Endodermal cell (in vitro differentiated cells): ENCODE measurements at regions not wholly inside any gene's neighbourhood (a gene's known extent, or its start where the extent isn't known, plus 50 kb on each side); places are given as distances from the start of the nearest gene placed in this dataset.

ENCODE experiments used
- DNase-seq: peaks from one replicate; pipeline ENCODE4 v3.0.0-alpha.2; 2017
- H3K27ac ChIP-seq: 2 replicates; pipeline ENCODE4 v1.5.1; 2013; ENCODE audit warnings: mild to moderate bottlenecking, low read depth, low read length, moderate library complexity
- H3K27me3 ChIP-seq: 2 replicates; pipeline ENCODE4 v1.6.1; 2013; ENCODE audit warnings: mild to moderate bottlenecking, low read length, moderate library complexity; ENCODE audit not compliant: insufficient read depth, control insufficient read depth, poor library complexity, severe bottlenecking
- H3K36me3 ChIP-seq: 2 replicates; pipeline ENCODE4 v1.7.0; 2013; ENCODE audit warnings: mild to moderate bottlenecking, low read length, moderate library complexity; ENCODE audit not compliant: control insufficient read depth, insufficient read depth
- H3K4me1 ChIP-seq: one replicate; pipeline ENCODE4 v1.7.0; 2013; ENCODE audit warnings: low read length; ENCODE audit not compliant: control insufficient read depth, insufficient read depth
- H3K4me3 ChIP-seq: 2 replicates; pipeline ENCODE4 v1.5.1; 2013; ENCODE audit warnings: mild to moderate bottlenecking, low read length, moderate library complexity
- H3K9ac ChIP-seq: 2 replicates; pipeline ENCODE4 v1.6.1; 2013; ENCODE audit warnings: mild to moderate bottlenecking, low read length, moderate library complexity; ENCODE audit not compliant: poor library complexity, severe bottlenecking; ENCODE audit errors: extremely low read depth
- H3K9me3 ChIP-seq: 2 replicates; pipeline ENCODE4 v1.6.1; 2013; ENCODE audit warnings: mild to moderate bottlenecking, low read length, moderate library complexity; ENCODE audit not compliant: control insufficient read depth
- H3K27ac Mint-ChIP-seq: 2 replicates; pipeline ENCODE4 v1.8.0; 2020; ENCODE audit warnings: mixed read lengths
- H3K27me3 Mint-ChIP-seq: 2 replicates; pipeline ENCODE4 v1.8.0; 2021; ENCODE audit warnings: mild to moderate bottlenecking, mixed read lengths; ENCODE audit not compliant: insufficient read depth
- H3K36me3 Mint-ChIP-seq: 2 replicates; pipeline ENCODE4 v1.8.0; 2020; ENCODE audit warnings: low read depth, mixed read lengths
- H3K4me1 Mint-ChIP-seq: 2 replicates; pipeline ENCODE4 v1.8.0; 2020; ENCODE audit warnings: mixed read lengths
- H3K4me3 Mint-ChIP-seq: 2 replicates; pipeline ENCODE4 v1.8.0; 2020; ENCODE audit warnings: mild to moderate bottlenecking, moderate library complexity, mixed read lengths
- H3K9me3 Mint-ChIP-seq: 2 replicates; pipeline ENCODE4 v1.8.0; 2020; ENCODE audit warnings: mild to moderate bottlenecking, mixed read lengths
- WGBS, 2 experiments: methylation state at CpG; one replicate each; pipeline versions ENCODE4 v1.1.5 to v1.1.7; 2013; ENCODE audit warnings: missing lambda C conversion rate in 2 of 2, mixed read lengths in 1 of 2; ENCODE audit not compliant: insufficient coverage in 1 of 2, insufficient read length in 1 of 2; 5-methylcytosine and 5-hydroxymethylcytosine counted together
- TF ChIP-seq, protein P1 (sequence below): fragments of 200-600 bp; sonication (generic); conservative IDR thresholded peaks from 2 replicates; pipeline ENCODE4 v1.5.0; 2021; ENCODE audit warnings: antibody characterized with exemption, mild to moderate bottlenecking

DNA sequence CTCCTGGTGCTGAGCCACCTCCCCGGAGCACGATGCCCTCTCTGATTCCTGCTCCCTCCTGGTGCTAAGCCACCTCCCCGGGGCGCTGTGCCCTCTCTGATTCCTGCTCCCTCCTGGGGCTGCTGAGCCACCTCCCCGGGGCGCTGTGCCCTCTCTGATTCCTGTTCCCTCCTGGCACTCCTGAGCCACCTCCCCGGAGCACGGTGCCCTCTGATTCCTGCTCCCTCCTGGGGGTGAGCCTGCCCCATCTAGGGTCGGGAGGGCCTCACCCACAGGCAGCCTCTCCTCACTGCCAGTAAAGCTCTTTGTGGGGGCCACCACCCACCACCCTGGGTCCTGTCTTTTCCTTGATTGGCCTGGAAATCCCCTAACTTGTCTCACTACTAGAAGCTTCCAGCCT is 327.6 kb upstream of the SFSWAP start:
- no peaks in the 10 kb centered on the region for H3K36me3 Mint-ChIP-seq
- Histone ChIP-seq H3K4me1 (no peaks in the 10 kb centered on the region), H3K27me3 (no peaks in the 10 kb centered on the region), H3K36me3 (no peaks in the 10 kb centered on the region), H3K27ac (no peak overlapping the region), H3K9me3 (no peaks in the 10 kb centered on the region), H3K4me3 (no peak overlapping the region), H3K9ac (no peak overlapping the region)
- no peak overlapping the region for H3K27ac Mint-ChIP-seq
- no peaks in the 10 kb centered on the region for H3K27me3 Mint-ChIP-seq
- DNase-seq: no peak
- H3K4me1 Mint-ChIP-seq: no peaks in the 10 kb centered on the region
- TF ChIP-seq, protein P1, sequence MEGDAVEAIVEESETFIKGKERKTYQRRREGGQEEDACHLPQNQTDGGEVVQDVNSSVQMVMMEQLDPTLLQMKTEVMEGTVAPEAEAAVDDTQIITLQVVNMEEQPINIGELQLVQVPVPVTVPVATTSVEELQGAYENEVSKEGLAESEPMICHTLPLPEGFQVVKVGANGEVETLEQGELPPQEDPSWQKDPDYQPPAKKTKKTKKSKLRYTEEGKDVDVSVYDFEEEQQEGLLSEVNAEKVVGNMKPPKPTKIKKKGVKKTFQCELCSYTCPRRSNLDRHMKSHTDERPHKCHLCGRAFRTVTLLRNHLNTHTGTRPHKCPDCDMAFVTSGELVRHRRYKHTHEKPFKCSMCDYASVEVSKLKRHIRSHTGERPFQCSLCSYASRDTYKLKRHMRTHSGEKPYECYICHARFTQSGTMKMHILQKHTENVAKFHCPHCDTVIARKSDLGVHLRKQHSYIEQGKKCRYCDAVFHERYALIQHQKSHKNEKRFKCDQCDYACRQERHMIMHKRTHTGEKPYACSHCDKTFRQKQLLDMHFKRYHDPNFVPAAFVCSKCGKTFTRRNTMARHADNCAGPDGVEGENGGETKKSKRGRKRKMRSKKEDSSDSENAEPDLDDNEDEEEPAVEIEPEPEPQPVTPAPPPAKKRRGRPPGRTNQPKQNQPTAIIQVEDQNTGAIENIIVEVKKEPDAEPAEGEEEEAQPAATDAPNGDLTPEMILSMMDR: no peak
- 88 to 90% methylated on average over 3 to 9 of the region's 9 CpGs for WGBS, 2 experiments
- H3K4me3 Mint-ChIP-seq: no peak overlapping the region
- H3K9me3 Mint-ChIP-seq: no peaks in the 10 kb centered on the region

DNA sequence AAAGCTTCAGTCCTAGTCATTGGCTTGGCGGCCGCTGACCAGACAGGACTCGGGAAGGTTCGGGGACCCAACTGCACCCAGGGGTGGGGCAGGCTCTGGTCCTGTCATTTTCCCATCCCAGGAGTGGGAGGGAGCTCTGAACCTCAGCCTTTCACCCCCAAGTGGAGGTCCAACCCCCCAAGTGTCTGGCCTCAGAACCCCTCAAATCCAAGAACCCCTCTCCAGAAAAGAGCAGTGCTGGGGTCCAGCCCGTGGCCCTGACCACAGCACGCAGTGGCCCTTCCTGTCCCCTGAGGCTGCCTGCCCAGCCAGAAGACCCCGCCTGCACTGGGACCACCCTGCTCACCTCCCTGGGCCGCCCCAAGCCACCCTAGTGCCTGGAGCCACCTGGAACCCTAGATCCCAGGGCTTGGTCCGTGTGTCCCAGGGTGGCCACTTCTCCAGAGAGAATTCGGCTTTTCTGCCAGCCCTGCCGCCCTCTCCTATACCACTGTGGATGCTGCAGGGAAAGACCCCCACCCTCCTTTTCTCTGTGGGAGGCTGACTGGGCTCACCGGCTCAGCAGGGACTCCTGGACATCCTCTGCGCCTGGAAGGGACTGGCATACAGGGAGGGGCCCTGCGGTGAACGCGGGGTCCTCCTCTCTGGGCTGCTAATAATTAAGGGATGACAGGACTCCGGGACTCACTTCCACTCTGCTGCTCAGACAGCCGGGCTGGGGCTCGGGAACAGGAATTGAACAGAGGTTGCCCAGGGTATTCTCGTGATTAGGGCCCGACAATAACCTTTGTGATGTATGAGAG is 326.9 kb upstream of the SFSWAP start:
- Histone ChIP-seq H3K9ac (no peak overlapping the region), H3K4me1 (no peaks in the 10 kb centered on the region), H3K27ac (no peak overlapping the region), H3K36me3 (no peaks in the 10 kb centered on the region), H3K9me3 (no peaks in the 10 kb centered on the region), H3K4me3 (no peak overlapping the region), H3K27me3 (no peaks in the 10 kb centered on the region)
- H3K27ac Mint-ChIP-seq: no peak overlapping the region
- H3K4me1 Mint-ChIP-seq: no peaks in the 10 kb centered on the region
- H3K27me3 Mint-ChIP-seq: no peaks in the 10 kb centered on the region
- TF ChIP-seq, protein P1: no peak
- no peaks in the 10 kb centered on the region for H3K36me3 Mint-ChIP-seq
- no peak for DNase-seq
- H3K9me3 Mint-ChIP-seq: no peaks in the 10 kb centered on the region
- 65 to 84% methylated on average over 7 to 21 of the region's 21 CpGs for WGBS, 2 experiments
- no peak overlapping the region for H3K4me3 Mint-ChIP-seq

DNA sequence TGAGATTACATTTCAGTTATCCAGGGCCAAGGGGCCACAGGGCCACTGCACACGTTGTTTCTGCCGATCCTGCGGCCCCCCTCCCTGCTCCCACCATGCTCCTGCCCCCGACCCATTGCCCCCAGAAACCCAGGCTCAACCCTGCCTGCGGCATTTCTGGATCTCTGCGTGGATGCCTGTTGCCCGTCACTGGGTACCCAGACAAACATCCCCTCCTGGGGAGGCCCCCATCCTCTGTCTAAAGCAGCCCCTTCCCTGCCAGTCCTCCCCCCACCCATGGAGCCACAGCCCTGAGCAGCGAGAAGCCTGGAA is 326.4 kb upstream of the SFSWAP start:
- Histone ChIP-seq H3K4me1 (no peaks in the 10 kb centered on the region), H3K27me3 (no peaks in the 10 kb centered on the region), H3K4me3 (no peak overlapping the region), H3K9ac (no peak overlapping the region), H3K9me3 (no peaks in the 10 kb centered on the region), H3K27ac (no peak overlapping the region), H3K36me3 (no peaks in the 10 kb centered on the region)
- DNase-seq: no peak
- H3K27ac Mint-ChIP-seq: no peak overlapping the region
- no peaks in the 10 kb centered on the region for H3K36me3 Mint-ChIP-seq
- no peaks in the 10 kb centered on the region for H3K27me3 Mint-ChIP-seq
- TF ChIP-seq, protein P1: no peak
- no peak overlapping the region for H3K4me3 Mint-ChIP-seq
- 72 to 73% methylated on average over 7 to 8 of the region's 8 CpGs for WGBS, 2 experiments
- no peaks in the 10 kb centered on the region for H3K9me3 Mint-ChIP-seq
- no peaks in the 10 kb centered on the region for H3K4me1 Mint-ChIP-seq
